Smooth muscle cell (in vitro differentiated cells): ENCODE measurements at regions not wholly inside any gene's neighbourhood (a gene's known extent, or its start where the extent isn't known, plus 50 kb on each side); places are given as distances from the start of the nearest gene placed in this dataset.

Experiments used
- DNase-seq: peaks from one replicate; lab custom pipeline; 2025; ENCODE audit not compliant: unreplicated experiment; lab: John Stamatoyannopoulos, UW
- H2AFZ ChIP-seq: fragments of 200-600 bp; sonication (generic); 2 replicates; pipeline ENCODE4 v1.6.0; 2016; ENCODE audit warnings: antibody characterized with exemption, low read depth, mild to moderate bottlenecking
- H3F3A ChIP-seq: fragments of 200-600 bp; sonication (generic); 2 replicates; pipeline ENCODE4 v1.6.0; 2017; ENCODE audit warnings: antibody characterized with exemption, low read depth
- H3K27ac ChIP-seq: fragments of 200-600 bp; sonication (generic); 2 replicates; pipeline ENCODE4 v1.5.1; 2016; ENCODE audit warnings: low read depth, mild to moderate bottlenecking
- H3K27me3 ChIP-seq: fragments of 200-600 bp; sonication (generic); 2 replicates; pipeline ENCODE4 v1.6.1; 2016; ENCODE audit warnings: low read depth, mild to moderate bottlenecking
- H3K36me3 ChIP-seq: fragments of 200-600 bp; sonication (generic); 2 replicates; pipeline ENCODE4 v1.5.1; 2016; ENCODE audit warnings: low read depth
- H3K4me1 ChIP-seq: fragments of 200-600 bp; sonication (generic); 2 replicates; pipeline ENCODE4 v1.5.1; 2016; ENCODE audit warnings: low read depth
- H3K4me2 ChIP-seq: fragments of 200-600 bp; sonication (generic); 2 replicates; pipeline ENCODE4 v1.6.0; 2016; ENCODE audit warnings: mild to moderate bottlenecking
- H3K4me3 ChIP-seq: fragments of 200-600 bp; sonication (generic); 2 replicates; pipeline ENCODE4 v1.5.1; 2016; ENCODE audit warnings: mild to moderate bottlenecking
- H3K79me2 ChIP-seq: fragments of 200-600 bp; sonication (generic); 2 replicates; pipeline ENCODE4 v1.6.0; 2016; ENCODE audit warnings: low read depth, mild to moderate bottlenecking
- H3K9ac ChIP-seq: fragments of 200-600 bp; sonication (generic); 2 replicates; pipeline ENCODE4 v1.6.0; 2016; ENCODE audit warnings: low read depth
- H3K9me3 ChIP-seq: fragments of 200-600 bp; sonication (generic); replicated peaks from 2 replicates; pipeline ENCODE4 v1.5.1; 2016; ENCODE audit warnings: low read depth
- H4K20me1 ChIP-seq: fragments of 200-600 bp; sonication (generic); 2 replicates; pipeline ENCODE4 v1.6.0; 2016; ENCODE audit warnings: low read depth
- CTCF ChIP-seq: fragments of 200-600 bp; sonication (generic); IDR thresholded peaks from 2 replicates; pipeline ENCODE4 v1.5.1; 2017; ENCODE audit warnings: borderline replicate concordance, mild to moderate bottlenecking, antibody characterized with exemption; ENCODE audit not compliant: insufficient read depth, poor library complexity, severe bottlenecking
- WGBS: methylation state at CpG from one replicate; pipeline ENCODE4 v1.1.7; 2016; ENCODE audit warnings: low lambda C conversion rate; 5-methylcytosine and 5-hydroxymethylcytosine counted together

DNA sequence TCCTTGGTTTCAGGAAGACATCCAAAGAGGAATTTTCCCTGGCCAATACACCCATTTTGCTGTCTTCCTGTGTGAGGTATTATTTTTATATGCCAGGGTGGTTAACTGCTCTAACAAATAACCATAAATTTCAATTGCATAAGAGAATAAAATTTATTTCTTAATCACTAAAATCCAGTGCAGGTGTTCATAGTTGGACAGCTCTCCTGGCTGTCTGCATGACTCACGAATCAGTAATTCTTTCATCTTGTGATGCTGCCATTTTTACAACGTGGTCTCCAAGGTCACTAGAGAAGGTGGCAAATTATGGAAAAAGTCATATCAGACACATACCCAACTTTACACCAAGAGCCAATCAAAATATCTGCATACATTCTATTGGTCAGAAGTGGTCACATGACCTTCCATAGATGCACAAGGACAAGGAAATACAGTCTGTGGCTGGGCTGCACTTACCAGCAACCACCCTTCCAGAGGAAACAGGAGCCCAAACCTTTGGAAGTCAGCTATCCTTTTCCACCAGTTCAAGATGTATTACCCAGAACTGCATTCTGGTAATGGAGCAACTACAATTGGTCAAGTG lies 193.5 kb upstream of the PLEKHG7 start:
- H3K27ac ChIP-seq, result no peak overlapping the region
- H3K9me3 ChIP-seq, result no peaks in the 10 kb centered on the region
- H3F3A ChIP-seq, result no peaks in the 10 kb centered on the region
- H3K4me2 ChIP-seq, result no peak overlapping the region
- no peak overlapping the region for H3K9ac ChIP-seq
- 81% methylated on average over 2 of the region's 2 CpGs for WGBS
- no peaks in the 10 kb centered on the region for H3K36me3 ChIP-seq
- H3K79me2 ChIP-seq, result no peaks in the 10 kb centered on the region
- no peaks in the 10 kb centered on the region for H3K27me3 ChIP-seq
- no peak for TF ChIP-seq CTCF
- H3K4me1 ChIP-seq, result peaks cover 20% of the 10 kb centered on the region
- no peaks in the 10 kb centered on the region for H4K20me1 ChIP-seq
- no peak overlapping the region for H2AFZ ChIP-seq
- no peak for DNase-seq
- no peak overlapping the region for H3K4me3 ChIP-seq

GRCh38 chr12:92506891-92507290 lies 195.9 kb upstream of the PLEKHG7 start:
- H3K4me3 ChIP-seq, result no peak overlapping the region

GRCh38 chr12:92506460-92506859 lies 196.3 kb upstream of the PLEKHG7 start:
- no peaks in the 10 kb centered on the region for H3F3A ChIP-seq
- H3K4me1 ChIP-seq, result peaks cover 34% of the 10 kb centered on the region
- peak overlapping the region; percentile 37 for H2AFZ ChIP-seq
- H3K36me3 ChIP-seq, result no peaks in the 10 kb centered on the region
- peak overlapping the region; percentile 42 for H3K27ac ChIP-seq
- no peak overlapping the region for H3K9ac ChIP-seq
- H3K4me3 ChIP-seq, result no peak overlapping the region
- H3K79me2 ChIP-seq, result no peaks in the 10 kb centered on the region
- no peak for DNase-seq
- H4K20me1 ChIP-seq, result no peaks in the 10 kb centered on the region
- 37% methylated on average over 2 of the region's 2 CpGs for WGBS
- no peaks in the 10 kb centered on the region for H3K27me3 ChIP-seq
- TF ChIP-seq CTCF, result no peak
- H3K4me2 ChIP-seq, result peak overlapping the region; percentile 58
- no peaks in the 10 kb centered on the region for H3K9me3 ChIP-seq

More at GRCh38 chr12:92506891-92507290, 195.9 kb upstream of the PLEKHG7 start:
- peaks cover 34% of the 10 kb centered on the region for H3K4me1 ChIP-seq
- no peak for DNase-seq
- peak overlapping the region; percentile 58 for H3K4me2 ChIP-seq
- no peaks in the 10 kb centered on the region for H3F3A ChIP-seq
- no peak overlapping the region for H3K9ac ChIP-seq
- H2AFZ ChIP-seq, result peak overlapping the region; percentile 37
- H3K9me3 ChIP-seq, result no peaks in the 10 kb centered on the region
- H4K20me1 ChIP-seq, result no peaks in the 10 kb centered on the region
- no peak for TF ChIP-seq CTCF
- 64% methylated on average over 3 of the region's 3 CpGs for WGBS
- H3K36me3 ChIP-seq, result no peaks in the 10 kb centered on the region
- H3K27me3 ChIP-seq, result no peaks in the 10 kb centered on the region
- H3K79me2 ChIP-seq, result no peaks in the 10 kb centered on the region
- peak overlapping the region; percentile 42 for H3K27ac ChIP-seq
